ENCODE measurements at regions not wholly inside any gene's neighbourhood (a gene's known extent, or its start where the extent isn't known, plus 50 kb on each side); places are given as distances from the start of the nearest gene placed in this dataset.

- TF ChIP-seq CBX8 (IDR thresholded peaks at IDR 0.05; ENCODE audit: borderline replicate concordance, low read depth, low read length) (no peak), SAP30 (IDR thresholded peaks at IDR 0.05; ENCODE audit: insufficient read depth, insufficient replicate concordance, low read length) (no peak), RFX5 (IDR thresholded peaks at IDR 0.05; ENCODE audit: borderline replicate concordance, low read depth, low read length) (no peak), FOSL1 (IDR thresholded peaks at IDR 0.05; ENCODE audit: insufficient read depth, low read depth, low read length) (no peak)
These were observed 304.9 kb downstream of the TMEM167A start (continued) for GRCh38 chr5:82772281-82772680.

All from H1 (cell line).